ENCODE measurements at regions not wholly inside any gene's neighbourhood (a gene's known extent, or its start where the extent isn't known, plus 50 kb on each side); places are given as distances from the start of the nearest gene placed in this dataset.

GRCh38 chr15:69653306-69653705 is 200.7 kb downstream of the RPLP1 start:
- Mint-ChIP-seq H3K36me3 (ENCODE audit: low read depth) (no peaks in the 10 kb centered on the region), H3K4me3 (no peak overlapping the region), H3K27ac (no peak overlapping the region), H3K9me3 (no peaks in the 10 kb centered on the region), H3K27me3 (peaks cover 23% of the 10 kb centered on the region), H3K4me1 (peaks cover 13% of the 10 kb centered on the region)
- no peak for DNase-seq
- intact Hi-C loops (cut with micrococcal nuclease): no loop called here

DNA sequence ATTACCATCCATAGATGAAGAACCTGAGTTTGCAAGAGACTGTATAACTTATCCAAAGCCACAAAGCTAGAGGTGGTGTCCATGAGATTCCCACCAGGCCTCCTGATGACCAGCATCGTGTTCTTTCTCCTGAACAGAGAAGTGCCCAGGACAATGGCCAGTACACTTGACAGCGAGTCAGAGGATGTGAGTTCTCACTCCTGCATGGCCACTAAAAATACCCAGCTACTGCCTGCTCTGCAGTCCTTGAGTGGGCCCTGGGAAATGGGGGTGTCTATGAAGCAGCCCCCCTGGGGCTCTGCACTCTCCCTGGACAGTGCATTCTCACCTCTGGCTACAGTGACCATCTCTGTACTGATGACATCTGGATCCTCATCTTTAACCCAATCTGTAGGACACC is 201.2 kb downstream of the RPLP1 start:
- Mint-ChIP-seq H3K27me3 (peaks cover 25% of the 10 kb centered on the region), H3K9me3 (no peaks in the 10 kb centered on the region), H3K4me1 (peaks cover 8% of the 10 kb centered on the region), H3K27ac (no peak overlapping the region), H3K36me3 (ENCODE audit: low read depth) (no peaks in the 10 kb centered on the region), H3K4me3 (no peak overlapping the region)
- no peak for DNase-seq
- intact Hi-C loops (cut with micrococcal nuclease): no loop called here

DNA sequence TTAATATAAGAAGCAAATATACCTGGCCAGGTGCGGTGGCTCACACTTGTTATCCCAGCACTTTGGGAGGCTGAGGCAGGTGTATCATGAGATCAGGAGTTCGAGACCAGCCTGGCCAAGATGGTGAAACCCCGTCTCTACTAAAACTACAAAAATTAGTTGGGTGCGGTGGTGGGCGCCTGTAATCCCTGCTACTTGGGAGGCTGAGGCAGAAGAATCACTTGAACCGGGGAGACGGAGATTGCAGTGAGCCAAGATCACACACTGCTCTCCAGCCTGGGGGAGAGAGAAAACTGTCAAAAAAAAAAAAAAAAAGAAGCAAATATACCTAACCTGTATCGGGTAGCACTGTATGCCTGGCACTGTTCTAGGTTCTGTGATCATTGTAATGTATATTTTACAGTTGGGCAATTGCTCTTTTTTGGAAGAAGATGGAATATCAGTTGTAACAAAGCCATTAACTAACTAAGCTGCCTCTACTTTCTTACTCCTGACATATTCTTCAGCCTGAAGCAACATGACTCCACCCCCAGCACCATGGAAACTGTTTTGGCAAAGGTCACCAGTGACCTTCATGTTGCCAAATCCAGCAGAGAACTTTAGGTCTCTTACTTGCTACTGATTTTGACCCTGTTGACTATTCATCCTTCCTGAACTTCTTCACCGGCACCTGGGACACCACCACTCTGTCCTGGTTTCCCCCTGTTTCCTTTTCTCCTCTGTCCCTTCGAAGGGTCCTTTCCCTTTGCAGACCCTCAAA is 203.8 kb downstream of the RPLP1 start:
- DNase-seq: no peak
- no peak overlapping the region for H3K27ac Mint-ChIP-seq
- H3K9me3 Mint-ChIP-seq: no peaks in the 10 kb centered on the region
- H3K4me3 Mint-ChIP-seq: no peak overlapping the region
- peaks cover 17% of the 10 kb centered on the region for H3K27me3 Mint-ChIP-seq
- intact Hi-C loops (cut with micrococcal nuclease): no loop called here
- peaks cover 5% of the 10 kb centered on the region for H3K4me1 Mint-ChIP-seq
- no peaks in the 10 kb centered on the region for H3K36me3 Mint-ChIP-seq (ENCODE audit: low read depth)

- Mint-ChIP-seq H3K27me3 (peaks cover 17% of the 10 kb centered on the region), H3K27ac (no peak overlapping the region), H3K4me3 (no peak overlapping the region), H3K36me3 (ENCODE audit: low read depth) (no peaks in the 10 kb centered on the region), H3K4me1 (peaks cover 4% of the 10 kb centered on the region), H3K9me3 (no peaks in the 10 kb centered on the region)
- DNase-seq: no peak
- intact Hi-C loops (cut with micrococcal nuclease): no loop called here
These were observed 205.0 kb downstream of the RPLP1 start for GRCh38 chr15:69657626-69658025.

DNA sequence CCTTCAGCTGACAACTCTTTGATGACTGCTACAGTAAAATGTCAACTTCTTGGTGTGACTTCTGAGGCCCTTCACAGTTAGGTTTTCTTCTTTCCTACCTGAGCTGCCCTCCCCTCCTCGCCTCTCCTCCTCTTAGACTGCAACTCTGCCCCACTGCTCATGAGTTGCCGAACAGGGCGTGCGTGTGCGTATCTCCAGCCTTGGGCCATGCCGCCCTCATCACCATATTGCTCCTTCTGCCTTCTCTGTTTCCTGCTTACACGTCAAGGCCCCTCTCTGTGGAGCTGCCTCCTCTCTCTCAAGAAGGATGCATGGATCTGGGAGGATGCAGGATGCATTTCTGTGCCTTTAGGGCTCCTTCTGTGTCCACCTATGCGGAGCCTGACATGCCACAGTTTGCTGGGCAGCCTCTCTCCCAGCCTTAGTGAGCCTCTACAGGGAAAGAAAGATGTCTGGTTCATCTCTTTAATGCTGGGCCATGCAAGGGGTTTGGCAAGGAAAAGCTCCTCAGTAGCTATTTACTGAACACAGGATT is 205.9 kb downstream of the RPLP1 start:
- intact Hi-C loops (cut with micrococcal nuclease): no loop called here
- no peaks in the 10 kb centered on the region for H3K36me3 Mint-ChIP-seq (ENCODE audit: low read depth)
- peaks cover 4% of the 10 kb centered on the region for H3K4me1 Mint-ChIP-seq
- no peak overlapping the region for H3K27ac Mint-ChIP-seq
- H3K4me3 Mint-ChIP-seq: no peak overlapping the region
- H3K27me3 Mint-ChIP-seq: peaks cover 13% of the 10 kb centered on the region
- H3K9me3 Mint-ChIP-seq: no peaks in the 10 kb centered on the region
- no peak for DNase-seq

DNA sequence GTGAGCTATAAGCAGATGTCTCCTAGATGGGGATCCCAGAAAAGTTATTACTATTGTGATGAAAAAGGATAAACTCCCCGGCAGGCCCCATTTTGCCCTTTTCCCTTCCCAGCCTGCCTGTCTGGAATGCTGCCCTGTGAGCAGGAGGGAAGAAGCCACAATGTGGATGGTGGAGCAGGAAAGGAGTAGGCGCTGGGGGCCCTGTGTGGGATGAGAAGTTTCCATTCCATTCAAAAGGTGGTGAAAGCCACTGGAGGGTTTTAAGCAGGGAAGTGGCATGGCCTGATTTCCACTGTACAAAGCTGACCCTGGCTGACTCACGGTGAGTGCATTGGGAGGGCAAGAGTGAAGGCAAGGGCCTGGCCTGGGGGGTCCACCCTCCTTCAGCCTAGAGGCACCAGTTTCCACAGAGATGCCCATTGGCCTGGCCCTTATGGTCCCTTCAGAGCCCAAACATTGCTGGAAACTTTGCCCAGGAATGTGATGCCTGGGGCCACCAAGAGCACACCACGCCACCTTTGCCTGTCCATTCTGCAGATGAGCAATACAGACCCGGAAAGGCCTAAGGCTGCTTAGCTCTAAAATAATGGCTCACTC is 206.9 kb downstream of the RPLP1 start:
- Mint-ChIP-seq H3K4me3 (no peak overlapping the region), H3K36me3 (ENCODE audit: low read depth) (no peaks in the 10 kb centered on the region), H3K9me3 (no peaks in the 10 kb centered on the region), H3K4me1 (peaks cover 4% of the 10 kb centered on the region), H3K27ac (no peak overlapping the region), H3K27me3 (peaks cover 12% of the 10 kb centered on the region)
- no peak for DNase-seq
- intact Hi-C loops (cut with micrococcal nuclease): no loop called here

GRCh38 chr15:69660114-69660513 is 207.5 kb downstream of the RPLP1 start:
- no peak overlapping the region for H3K27ac Mint-ChIP-seq
- no peak overlapping the region for H3K4me3 Mint-ChIP-seq
- intact Hi-C loops (cut with micrococcal nuclease): no loop called here
- H3K4me1 Mint-ChIP-seq: peaks cover 4% of the 10 kb centered on the region
- no peak for DNase-seq
- peaks cover 12% of the 10 kb centered on the region for H3K27me3 Mint-ChIP-seq
- H3K36me3 Mint-ChIP-seq (ENCODE audit: low read depth): no peaks in the 10 kb centered on the region
- no peaks in the 10 kb centered on the region for H3K9me3 Mint-ChIP-seq

GRCh38 chr15:69660658-69661405 is 208.2 kb downstream of the RPLP1 start:
- no peak for DNase-seq
- Mint-ChIP-seq H3K9me3 (no peaks in the 10 kb centered on the region), H3K27me3 (peaks cover 12% of the 10 kb centered on the region), H3K4me3 (no peak overlapping the region), H3K4me1 (peaks cover 4% of the 10 kb centered on the region), H3K36me3 (ENCODE audit: low read depth) (no peaks in the 10 kb centered on the region), H3K27ac (no peak overlapping the region)
- intact Hi-C loops (cut with micrococcal nuclease): no loop called here

DNA sequence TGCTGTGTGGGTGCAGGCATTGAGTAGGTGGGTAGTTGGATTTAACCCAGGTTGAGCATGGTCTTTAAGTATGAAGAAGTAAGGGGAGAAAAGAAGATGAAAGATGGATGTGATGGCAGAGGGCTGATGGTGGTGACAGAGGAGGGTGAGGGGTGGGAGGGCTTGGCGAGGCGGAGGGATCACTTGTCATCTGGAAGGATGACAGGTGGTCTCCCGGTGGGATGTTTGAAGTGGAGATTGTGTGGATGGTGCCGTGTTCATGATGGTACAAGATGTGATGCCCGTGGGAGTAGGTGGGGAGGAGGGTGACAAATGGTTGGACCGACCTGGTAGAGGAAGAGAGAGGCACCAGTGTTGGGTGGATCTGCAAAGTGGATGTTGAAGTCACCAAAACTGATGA is 208.8 kb downstream of the RPLP1 start:
- Mint-ChIP-seq H3K36me3 (ENCODE audit: low read depth) (no peaks in the 10 kb centered on the region), H3K4me1 (peaks cover 6% of the 10 kb centered on the region), H3K4me3 (no peak overlapping the region), H3K27ac (no peak overlapping the region), H3K9me3 (no peaks in the 10 kb centered on the region), H3K27me3 (peaks cover 12% of the 10 kb centered on the region)
- DNase-seq: no peak
- intact Hi-C loops (cut with micrococcal nuclease): no loop called here

- DNase-seq: no peak
- H3K36me3 Mint-ChIP-seq (ENCODE audit: low read depth): no peaks in the 10 kb centered on the region
These were observed 209.4 kb downstream of the RPLP1 start for GRCh38 chr15:69661871-69662644.

DNA sequence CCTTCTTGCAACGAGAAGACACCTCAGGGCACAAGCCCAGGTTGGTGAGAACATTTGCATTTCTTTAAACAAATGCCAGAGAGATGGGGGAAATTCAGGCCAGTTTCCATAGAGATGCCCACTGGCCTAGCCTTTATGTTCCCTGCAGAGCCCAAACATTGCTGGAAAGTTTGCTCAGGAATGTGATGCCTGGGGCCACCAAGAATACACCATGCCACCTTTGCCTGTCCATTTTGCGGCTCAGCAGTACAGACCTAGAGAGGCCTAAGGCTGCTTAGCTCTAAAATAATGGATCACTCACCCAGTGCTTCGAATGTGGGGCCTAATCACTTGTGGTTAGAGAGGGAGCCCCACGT is 210.0 kb downstream of the RPLP1 start:
- H3K9me3 Mint-ChIP-seq: no peaks in the 10 kb centered on the region
- H3K36me3 Mint-ChIP-seq (ENCODE audit: low read depth): no peaks in the 10 kb centered on the region
- no peak overlapping the region for H3K27ac Mint-ChIP-seq
- peaks cover 7% of the 10 kb centered on the region for H3K4me1 Mint-ChIP-seq
- no peak overlapping the region for H3K4me3 Mint-ChIP-seq
- no peak for DNase-seq
- intact Hi-C loops (cut with micrococcal nuclease): no loop called here
- peaks cover 4% of the 10 kb centered on the region for H3K27me3 Mint-ChIP-seq

More at GRCh38 chr15:69661871-69662644, 209.4 kb downstream of the RPLP1 start:
- intact Hi-C loops (cut with micrococcal nuclease): no loop called here
- peaks cover 9% of the 10 kb centered on the region for H3K27me3 Mint-ChIP-seq
- no peak overlapping the region for H3K4me3 Mint-ChIP-seq
- no peaks in the 10 kb centered on the region for H3K9me3 Mint-ChIP-seq
- peaks cover 7% of the 10 kb centered on the region for H3K4me1 Mint-ChIP-seq
- no peak overlapping the region for H3K27ac Mint-ChIP-seq

DNA sequence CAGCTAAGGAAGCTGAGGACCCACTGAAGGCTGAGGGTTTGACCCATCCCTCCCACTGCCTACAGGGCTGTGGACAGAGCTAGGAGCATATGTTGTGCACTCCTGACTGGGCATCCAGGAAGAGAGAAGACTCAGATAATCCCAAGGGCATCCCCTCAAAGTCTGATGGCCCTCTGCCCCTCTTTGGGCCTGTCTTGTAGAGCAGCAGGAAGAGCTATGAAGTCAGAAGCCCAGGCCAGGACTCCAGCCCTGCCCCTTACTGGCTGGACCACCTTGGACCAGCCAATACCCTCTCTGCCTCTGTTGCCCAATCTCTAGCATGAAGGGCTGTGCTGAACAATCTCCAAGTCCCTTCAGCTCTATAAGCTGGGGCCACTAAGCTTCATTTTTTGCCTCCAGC is 210.8 kb downstream of the RPLP1 start:
- Mint-ChIP-seq H3K36me3 (ENCODE audit: low read depth) (no peaks in the 10 kb centered on the region), H3K4me3 (no peak overlapping the region), H3K9me3 (no peaks in the 10 kb centered on the region), H3K4me1 (peaks cover 11% of the 10 kb centered on the region), H3K27ac (no peak overlapping the region), H3K27me3 (peaks cover 1% of the 10 kb centered on the region)
- intact Hi-C loops (cut with micrococcal nuclease): no loop called here
- no peak for DNase-seq

DNA sequence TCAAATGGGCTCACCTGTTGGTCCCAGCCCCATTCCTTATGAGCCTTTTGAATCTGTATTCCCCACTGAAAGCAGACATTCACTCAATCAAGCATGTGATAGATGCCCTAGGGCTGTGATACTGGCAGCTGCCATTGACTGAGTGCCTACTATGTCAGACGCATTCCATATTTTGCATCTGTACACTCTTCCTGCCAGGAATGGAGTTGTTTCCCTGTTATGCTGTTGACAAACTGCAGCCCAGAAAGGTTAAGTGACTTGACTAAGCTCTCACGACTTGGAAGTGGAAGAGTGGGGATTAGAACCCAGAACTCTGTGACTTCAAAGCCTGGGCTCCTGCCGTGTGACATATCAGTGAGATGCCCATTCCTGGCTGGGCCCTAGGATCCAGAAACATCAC is 211.4 kb downstream of the RPLP1 start:
- no peaks in the 10 kb centered on the region for H3K27me3 Mint-ChIP-seq
- H3K4me3 Mint-ChIP-seq: no peak overlapping the region
- intact Hi-C loops (cut with micrococcal nuclease): no loop called here
- no peaks in the 10 kb centered on the region for H3K9me3 Mint-ChIP-seq
- DNase-seq: no peak
- no peaks in the 10 kb centered on the region for H3K36me3 Mint-ChIP-seq (ENCODE audit: low read depth)
- H3K27ac Mint-ChIP-seq: no peak overlapping the region
- peaks cover 17% of the 10 kb centered on the region for H3K4me1 Mint-ChIP-seq

Data from activated CD4-positive, alpha-beta T cell treated with anti-CD3 and anti-CD28 coated beads, Interleukin-2, amount 10 ng/mL, durations not matched to agents 24 days and 14 days (primary cell).